GM18520 (cell line): ENCODE measurements at regions not wholly inside any gene's neighbourhood (a gene's known extent, or its start where the extent isn't known, plus 50 kb on each side); places are given as distances from the start of the nearest gene placed in this dataset.

Experiments
- ATAC-seq: cut with Tn5 transposase; IDR thresholded peaks from one replicate; pipeline ENCODE4 v1.9.1; 2021; ENCODE audit not compliant: unreplicated experiment

DNA sequence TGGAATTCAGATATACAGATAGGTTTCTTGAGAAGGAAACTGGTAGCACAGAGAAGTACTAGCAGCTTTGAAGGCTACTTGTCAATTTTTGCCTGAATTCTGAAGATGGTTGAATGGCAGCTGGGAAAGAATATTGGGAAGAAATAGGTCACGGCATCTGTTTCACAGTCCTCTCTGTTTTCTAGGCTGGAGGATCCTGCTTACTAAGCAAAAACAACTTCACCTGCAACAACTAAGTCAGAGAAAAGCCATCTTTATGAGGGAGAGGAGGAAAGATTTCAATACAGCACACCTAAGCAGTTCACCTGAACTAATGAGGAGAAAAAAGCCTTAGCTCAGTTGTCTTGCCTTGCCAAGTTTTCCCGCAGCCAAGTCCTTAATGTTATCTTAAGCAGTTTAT is 975.5 kb upstream of the EPHA7 start:
- no peak for ATAC-seq

DNA sequence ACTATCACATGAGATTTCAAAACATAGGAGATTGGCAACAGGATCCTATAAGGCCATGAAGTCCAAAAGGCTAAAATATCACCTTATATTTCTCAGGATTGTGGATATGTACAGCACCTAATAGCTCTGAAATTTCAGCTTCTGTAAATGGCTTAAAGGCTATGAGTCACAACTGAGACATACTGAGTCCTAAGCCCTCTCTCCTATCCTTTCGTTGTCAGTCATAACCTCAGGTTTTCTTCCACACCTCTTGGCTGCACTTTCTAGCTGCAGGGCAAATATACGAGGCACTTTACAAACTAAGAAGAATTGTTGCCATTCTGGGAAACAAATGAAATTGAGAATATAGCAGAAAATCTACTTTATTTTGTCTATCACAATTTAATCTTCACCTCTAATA is 969.9 kb upstream of the EPHA7 start:
- ATAC-seq: no peak

DNA sequence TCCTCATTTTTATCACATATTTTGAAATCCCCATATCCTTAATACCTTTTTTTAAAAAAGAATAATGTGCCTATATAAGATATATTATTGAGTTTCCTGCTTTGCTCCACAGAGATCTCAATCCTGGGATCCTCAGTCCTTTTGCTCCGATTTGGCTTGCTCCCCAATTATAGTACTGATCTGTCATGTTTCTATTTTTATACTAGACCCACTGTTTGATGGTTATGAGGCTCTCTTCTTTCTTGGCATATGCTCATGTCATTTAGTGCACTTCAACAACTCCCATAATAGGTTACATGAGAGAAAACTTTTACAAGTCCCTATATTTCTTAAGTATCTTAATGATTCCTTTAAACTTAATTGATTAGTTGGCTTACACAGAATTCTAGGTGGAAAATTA is 958.5 kb upstream of the EPHA7 start:
- no peak for ATAC-seq

DNA sequence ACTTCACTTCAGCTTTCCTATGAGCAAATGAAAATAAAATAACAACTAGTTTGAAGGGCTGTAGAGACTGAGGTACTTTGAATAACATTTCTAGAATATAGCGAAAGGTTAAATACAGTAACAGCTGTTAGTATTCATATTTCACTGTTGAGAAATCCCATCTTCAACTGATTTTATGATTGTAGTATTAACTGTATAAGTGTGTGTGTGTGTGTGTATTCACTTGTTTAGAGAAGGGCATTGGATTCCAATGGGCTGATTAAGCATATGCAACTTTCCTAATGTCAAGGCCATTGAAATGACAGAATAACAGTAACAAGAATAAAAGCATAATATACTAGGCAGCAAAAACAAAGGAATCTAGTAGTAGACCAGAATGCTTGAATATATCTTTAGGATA is 957.5 kb upstream of the EPHA7 start:
- no peak for ATAC-seq

DNA sequence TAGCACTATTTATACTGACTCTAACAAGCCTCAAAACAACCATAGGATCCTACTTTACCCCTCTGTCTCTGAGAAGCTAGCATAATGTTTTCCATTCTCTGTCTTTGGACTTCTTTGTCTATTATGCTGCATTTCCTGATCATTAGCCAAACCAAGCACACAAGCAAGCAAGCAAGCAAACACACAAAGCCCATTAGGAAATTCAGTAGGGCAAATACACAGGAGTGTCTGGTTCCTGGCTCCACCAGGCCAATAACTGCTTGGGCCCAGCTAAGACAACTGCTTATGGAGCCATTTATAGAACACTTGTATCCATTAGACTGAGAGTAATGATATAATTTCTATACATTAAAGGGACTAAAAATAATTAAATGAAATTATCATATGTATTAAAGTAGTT is 952.9 kb upstream of the EPHA7 start:
- ATAC-seq: no peak

DNA sequence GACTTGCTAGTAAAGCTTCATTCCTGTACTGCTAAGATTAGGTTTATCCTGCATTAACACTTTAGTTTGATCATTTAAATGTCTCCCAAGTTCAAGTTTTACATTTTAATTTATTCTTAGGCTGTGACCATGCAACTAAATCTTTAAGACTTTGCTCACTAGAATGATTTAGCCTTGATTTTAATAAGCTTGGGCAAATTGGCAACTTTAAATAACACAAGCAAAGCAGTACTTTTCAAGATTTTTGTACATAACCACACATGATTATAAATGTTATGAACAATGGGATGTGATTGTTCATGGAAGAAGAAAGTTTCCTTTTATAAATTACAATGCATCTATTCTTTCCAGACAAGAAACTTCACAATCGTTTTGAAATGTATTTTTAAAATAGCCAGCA is 948.0 kb upstream of the EPHA7 start:
- ATAC-seq: no peak

DNA sequence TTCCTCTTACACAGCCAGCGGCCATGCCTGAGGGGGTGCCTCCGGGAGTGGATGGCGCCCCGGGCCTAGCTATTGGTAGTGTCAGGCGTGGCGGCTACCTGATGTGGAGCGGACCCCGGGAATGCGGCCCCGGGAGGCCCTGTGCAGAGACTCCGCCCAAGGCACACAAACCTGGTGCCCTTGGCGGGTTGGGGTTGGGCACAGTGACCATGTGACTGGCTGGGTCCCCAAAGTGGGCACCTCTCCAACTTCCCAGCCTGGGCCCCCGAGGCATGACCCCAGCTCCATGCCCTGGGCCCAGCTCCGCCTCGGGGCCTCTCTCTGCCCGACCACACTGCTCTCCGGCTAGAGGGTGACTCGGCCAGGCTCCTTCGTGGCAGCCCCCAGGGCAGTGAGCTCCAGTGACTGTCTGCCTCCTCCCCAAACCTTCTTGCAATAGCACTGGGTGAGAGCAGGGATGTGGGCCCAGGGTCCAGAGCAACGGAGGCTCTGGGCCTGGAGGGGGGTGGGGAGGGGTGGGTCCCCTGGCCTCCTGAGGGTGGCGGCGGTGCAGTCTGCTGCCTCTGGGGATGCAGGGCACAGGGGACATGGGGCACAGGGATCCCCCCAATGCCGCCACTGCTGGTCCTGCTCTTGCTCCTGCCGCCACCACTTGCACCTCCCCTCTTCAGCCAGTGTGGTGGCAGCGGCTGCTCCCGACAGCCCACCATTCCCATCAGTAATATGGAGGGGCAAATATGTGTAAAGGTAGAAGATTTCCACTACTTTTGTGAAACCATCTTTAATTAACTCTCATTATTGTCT is 942.9 kb upstream of the EPHA7 start:
- no peak for ATAC-seq

DNA sequence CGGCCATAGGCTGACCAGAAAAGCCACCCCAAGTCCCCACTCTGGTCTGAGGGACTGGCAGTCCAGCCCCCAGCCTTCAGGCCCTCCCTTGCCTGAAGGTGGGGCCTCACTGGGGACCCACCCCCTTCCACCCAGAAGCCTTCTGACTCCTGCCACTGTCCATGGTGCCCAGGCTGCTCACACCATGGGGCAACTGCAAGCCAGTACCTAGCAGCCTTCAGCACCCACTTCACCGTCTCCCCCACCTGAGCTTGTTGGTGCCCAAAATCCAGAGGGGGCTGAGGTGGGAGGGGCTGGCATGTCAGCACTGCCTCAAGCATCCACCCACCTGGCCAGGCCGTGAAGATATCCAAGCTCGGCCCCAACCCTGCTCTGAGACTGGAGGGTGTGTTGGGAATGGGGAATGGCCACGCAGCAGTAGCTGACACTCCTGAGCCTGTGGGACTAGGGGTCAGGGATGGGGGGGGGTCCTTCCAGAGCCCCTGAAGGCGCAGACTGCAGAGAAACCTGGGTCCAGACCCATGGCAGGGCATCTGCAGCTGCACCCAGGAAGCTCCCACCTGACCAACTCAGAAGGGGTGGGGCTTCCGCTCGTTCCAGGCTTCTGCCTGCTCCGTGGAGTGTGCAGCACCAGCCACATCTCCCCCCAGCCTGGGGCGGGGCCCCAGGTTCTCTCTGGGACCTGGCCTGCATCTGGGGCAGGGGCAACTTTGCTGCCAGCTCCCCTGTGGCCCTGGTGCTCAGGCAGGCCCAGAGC is 942.1 kb upstream of the EPHA7 start:
- no peak for ATAC-seq

DNA sequence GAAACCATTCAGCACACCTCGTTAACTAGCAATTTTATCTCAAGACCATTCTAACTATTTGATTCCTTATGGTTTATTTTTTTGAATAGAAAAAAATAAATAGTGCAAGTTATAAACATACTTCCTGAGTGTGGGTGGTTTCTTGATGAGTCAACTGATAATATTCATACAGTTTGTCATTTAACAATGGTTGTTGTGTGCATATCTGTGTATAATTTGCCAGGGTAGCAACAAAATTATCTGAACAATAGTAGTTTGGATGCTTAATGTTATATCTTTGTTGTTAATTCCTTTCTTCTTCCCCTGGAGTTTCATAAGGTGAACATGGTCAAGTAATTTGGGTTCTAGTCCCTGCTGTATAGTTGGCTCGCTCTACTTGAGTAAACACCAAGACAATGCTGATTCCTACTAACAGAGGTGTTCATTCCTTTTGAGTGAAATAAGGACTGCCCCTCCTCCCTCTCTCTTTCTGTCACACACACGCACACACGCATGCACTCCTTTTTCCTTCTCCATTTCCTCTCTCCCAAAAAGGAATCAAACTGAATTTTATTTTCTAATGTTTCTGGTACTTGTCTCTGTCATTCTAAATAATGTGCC is 938.1 kb upstream of the EPHA7 start:
- ATAC-seq: no peak

DNA sequence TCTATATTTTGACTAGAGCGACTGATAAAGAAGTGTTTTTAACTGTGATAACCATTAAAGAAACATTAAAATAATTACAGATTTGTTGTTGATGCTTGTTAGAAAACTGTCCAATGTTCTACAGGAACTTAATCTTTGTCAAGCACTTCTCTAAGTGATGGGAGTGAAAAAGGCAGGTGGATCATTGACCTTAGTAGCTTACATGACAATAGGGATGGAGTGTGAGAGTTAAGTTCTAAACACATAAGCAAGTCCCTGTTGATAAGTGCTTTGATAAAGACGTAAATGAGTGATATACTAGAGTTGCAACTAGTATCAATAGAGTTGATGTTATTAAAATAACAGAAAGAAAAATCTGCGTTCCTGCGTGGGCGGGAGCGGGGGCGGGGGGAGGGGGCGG is 931.5 kb upstream of the EPHA7 start:
- no peak for ATAC-seq

DNA sequence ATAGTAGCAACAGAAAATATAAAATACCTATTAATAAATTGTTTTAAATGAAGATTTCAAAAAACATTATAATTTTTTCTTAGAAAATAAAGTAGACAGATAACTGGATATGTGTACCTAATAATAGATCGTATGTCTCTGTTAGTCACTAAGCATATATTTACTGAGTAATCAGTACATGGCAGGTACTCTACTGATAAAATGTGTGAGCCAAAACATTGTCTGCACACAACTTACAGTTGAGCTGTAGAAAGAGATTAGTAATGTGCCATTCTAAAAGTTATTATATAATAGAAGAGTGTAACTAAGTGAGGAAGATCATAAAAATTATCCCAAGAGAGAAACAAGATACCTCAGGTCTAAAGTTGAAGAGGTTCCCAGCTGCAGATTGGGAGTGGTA is 929.9 kb upstream of the EPHA7 start:
- no peak for ATAC-seq

DNA sequence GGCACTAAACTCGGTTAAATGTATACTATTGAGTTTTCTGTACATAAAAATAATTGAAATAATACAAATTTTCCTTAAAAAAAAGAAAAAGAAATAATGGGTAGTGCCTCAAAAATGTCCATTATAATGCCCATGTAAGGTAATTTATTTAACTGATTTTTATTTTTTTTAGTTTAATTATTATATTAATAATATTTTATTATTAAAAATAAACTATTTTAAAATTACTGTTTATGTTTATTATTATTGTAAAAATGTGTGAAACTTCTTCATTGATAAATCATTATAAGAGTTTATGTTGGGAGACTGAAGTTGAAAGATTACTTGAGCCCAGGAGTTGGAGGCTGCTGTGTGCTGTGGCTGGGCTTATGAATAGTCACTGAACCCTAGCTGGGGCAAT is 925.5 kb upstream of the EPHA7 start:
- ATAC-seq: no peak

DNA sequence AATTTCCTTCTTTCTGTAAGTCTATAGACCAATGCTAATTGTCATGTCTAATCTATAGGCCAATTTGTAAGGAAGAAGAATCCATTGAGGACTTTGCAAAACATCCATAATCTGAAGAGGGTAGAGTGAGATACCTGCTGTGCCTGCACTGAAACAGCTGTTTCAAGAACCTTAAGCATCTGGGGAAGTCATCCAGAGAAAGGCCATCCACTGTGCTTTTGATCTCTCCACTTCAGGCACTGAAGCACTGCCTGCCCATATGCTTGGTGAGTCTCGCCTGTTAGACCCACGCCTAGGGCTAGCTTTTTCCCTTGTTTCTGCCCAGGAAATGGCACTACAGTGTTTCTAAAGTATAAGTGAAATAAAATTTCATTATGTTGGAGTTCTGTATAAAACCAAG is 921.8 kb upstream of the EPHA7 start:
- ATAC-seq: no peak

DNA sequence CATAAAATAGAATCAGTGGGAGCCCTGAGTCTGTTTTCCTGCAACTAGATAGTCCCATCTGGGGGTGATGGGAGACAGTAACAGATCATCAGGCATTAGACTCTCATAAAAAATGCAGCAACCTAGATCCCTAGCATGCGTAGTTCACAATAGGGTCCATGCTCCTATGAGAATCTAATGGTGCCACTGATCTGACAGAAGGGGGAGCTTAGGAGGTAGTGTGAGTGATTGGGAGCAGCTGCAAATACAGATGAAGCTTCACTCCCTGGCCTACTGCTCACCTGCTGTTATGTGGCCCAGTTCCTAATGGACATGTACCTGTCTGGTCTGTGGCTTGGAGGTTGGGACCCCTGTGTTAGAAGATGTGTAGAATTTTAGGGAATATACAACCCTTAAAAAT is 904.5 kb upstream of the EPHA7 start:
- ATAC-seq: no peak

DNA sequence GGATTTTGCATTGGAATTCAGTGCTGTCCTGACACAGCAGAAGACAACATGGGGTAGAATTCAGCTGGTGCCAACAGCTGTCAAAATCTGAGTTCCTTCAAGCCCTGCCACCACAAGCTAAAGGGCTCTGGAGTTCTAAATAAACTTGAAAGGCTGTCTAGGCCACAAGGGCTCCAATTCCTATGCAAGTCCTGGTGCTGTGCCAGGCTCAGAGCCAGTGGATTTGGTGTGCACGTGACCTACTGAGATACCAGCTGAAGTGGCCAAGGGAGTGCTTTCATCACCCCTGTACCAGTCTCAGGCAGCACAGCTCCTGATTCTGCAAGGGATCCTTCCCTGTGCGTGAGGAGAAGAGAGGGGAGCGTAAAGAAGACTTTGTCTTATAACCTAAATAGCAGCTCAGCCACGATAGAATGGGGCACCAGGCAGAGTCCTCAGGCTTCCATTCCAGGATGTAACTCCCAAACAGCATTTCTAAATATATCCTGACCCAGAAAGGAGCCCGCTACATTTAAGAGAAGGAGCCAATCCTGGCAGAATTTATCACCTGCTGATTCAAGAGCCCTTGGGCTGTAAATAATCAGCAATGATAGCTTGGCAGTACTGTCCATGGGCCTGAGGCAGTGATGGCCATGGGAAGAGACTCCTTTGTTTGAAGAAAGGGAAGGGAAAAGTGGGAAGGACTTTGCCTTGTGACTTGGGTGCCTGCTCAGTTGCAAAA is 881.2 kb upstream of the EPHA7 start:
- ATAC-seq: no peak

DNA sequence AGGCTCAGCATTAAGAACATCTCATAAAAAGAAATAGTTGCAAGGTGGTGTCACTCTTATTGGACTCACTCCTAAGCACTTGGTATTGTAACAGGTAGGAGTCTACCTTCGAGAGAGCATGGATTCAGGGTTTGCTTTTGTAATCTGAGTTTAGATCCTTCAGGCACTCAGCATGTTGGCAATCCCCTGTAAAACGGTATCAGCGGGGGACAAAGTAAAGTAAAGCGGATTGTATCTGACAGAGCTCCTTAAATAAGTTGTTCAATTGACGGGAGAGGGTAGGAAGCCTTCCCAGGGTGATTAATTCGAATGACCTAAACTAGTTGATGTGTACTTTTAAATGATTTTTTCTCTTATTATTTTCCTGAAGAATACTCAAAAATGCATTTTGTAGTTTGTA is 869.8 kb upstream of the EPHA7 start:
- ATAC-seq: no peak

DNA sequence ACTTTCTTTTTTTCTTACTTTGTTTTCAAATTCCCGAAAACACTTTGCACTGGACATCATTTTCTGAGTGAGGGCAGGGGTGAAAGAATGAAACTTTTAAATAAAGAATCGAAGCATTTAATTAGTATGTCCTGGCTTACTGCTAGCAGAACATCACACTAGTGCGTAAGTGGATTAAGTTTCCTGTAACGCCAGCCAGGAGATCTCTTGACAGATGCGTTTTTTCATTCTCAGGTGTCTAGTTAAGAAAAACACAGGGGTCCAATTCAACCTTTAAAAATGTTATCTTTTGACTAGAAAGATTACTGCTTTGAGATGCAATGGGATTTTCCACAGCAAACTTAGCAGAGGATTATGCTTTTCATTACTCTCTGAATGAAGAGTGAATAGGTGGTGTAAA is 858.8 kb upstream of the EPHA7 start:
- no peak for ATAC-seq

DNA sequence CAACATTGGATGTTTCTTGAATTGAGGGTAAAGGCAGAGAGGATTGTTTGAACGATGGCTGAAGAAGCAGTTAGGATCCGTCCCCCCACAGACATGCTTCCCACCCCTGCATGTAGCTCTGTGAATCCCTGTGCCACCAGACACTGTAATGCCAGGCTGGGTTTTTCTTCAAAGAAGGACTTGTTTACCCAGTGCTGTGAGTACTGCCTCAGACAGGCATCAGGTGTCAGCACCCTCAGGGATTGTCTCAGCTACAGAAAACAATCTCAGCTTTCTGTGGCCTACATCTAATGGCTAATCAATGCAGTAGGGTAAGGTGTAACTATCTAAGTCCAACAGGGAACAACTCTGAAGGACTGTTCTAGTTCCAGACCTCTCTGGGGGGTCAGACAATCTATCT is 853.0 kb upstream of the EPHA7 start:
- ATAC-seq: no peak

DNA sequence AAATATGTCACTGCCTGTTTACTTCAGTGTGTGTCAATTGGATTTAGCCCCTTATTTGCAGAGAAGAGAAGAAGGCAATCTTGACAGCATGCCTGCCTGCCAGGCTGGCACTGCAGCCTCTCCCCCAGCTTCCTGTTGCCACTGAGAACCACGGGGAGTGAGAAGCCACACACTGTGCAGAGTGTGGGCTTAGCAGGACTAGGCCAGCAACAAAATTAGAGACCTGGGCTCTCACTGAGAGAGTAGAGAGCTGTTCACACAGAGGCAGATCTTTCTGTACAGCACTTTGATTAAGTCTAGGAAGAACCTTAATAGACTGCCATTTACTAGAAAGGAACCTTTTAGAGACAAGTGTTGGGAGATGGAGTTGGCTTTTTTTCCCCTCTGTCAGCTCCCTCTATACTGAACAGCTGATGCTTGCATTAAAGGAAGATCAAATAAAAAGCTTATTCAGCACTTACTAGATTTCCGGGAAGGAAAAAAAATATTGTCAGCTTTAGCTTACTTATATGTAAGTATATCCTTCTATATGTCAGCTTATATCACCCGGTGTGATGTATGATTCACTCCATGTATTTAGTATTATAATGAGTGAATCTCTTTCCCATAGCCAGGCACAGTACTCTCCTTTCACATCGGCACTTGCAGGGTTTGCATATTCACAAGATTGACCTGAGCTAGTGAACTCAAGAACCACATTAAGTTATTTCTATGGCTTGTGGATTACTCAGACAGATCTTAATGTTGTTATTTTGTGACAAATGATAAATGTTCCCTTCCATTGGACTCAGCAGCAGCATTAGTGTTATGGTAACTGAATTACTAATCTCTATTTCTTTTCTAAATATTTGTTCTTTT is 851.0 kb upstream of the EPHA7 start:
- ATAC-seq: no peak

DNA sequence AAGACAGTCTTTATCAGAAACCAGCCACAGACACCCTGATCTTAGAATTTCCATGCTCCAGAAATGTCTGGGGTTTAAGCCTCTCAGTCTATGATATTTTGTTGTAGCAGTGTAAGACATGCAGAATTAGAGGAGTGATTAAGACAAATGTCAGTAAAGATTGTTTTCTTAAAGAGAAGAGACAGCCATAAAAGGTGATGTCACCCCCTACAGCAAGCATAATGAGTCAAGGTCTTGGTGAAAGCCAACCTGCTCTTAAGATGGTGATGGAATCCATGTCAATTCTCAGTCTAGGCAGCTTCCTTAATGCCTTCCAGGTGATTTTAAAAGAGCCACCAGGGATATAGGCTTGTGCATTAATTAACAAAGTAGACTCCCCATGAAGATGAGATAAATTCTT is 849.9 kb upstream of the EPHA7 start:
- ATAC-seq: no peak

DNA sequence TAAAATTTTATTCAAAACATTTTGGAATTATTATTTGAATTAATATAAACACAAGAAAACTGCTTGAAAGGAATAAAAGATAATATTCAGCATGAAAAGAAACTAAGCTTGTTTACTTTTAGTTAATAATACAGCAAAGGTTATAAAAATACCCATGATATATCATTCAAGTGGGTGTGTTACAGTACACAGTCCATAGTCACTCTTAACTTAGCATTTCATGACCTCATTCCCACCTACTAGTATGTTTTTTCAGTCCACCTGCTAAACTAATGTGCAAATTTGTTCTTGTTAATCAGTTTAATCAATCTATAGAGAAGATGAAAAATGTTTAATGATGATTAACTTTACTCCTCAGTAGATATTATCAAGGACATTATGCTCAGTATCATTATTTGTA is 841.4 kb upstream of the EPHA7 start:
- no peak for ATAC-seq
